ENCODE measurements at regions not wholly inside any gene's neighbourhood (a gene's known extent, or its start where the extent isn't known, plus 50 kb on each side); places are given as distances from the start of the nearest gene placed in this dataset.
"Not testable (repeated sequence)": the region's sequence is repeated elsewhere in the genome, so short reads cannot be mapped to it uniquely, and the experiment has no call there.

- no peak overlapping the region for H3K4me3 Mint-ChIP-seq
- no peak overlapping the region for H3K27ac Mint-ChIP-seq
- no peaks in the 10 kb centered on the region for H3K9me3 Mint-ChIP-seq
- peaks cover 0 to 6% of the 10 kb centered on the region in 2 donors for H3K4me1 Mint-ChIP-seq
- peaks cover 0 to 14% (median 4%) of the 10 kb centered on the region in 3 donors for H3K36me3 Mint-ChIP-seq
- DNase-seq, result no peak
- H3K27me3 Mint-ChIP-seq (ENCODE audit: low read depth in 3 of 3), result peaks cover 0 to 2% (median 0%) of the 10 kb centered on the region in 3 donors
Measured at GRCh38 chrX:102784550-102784949, 64.0 kb downstream of the GPRASP3 start.

DNA sequence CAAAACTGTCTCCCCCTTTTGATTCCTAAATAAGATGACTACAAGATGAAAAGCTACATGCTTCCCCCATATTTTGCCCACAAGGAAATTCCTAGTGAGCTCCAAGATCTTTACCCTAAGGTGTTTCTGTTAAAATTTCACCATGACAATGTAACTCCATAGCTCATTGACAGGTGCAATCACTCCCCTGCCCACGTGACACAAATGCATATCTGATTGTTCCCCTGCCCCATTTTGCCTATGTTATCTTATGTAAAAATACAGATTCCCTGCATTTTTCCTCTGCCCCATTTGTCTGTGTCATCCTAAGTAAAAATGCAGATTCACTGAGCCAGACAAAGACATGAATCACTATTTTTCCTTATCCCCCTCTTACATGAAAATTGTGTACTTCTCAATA is 66.7 kb downstream of the GPRASP3 start:
- H3K36me3 Mint-ChIP-seq, result peaks cover 0 to 11% (median 4%) of the 10 kb centered on the region in 3 donors

DNA sequence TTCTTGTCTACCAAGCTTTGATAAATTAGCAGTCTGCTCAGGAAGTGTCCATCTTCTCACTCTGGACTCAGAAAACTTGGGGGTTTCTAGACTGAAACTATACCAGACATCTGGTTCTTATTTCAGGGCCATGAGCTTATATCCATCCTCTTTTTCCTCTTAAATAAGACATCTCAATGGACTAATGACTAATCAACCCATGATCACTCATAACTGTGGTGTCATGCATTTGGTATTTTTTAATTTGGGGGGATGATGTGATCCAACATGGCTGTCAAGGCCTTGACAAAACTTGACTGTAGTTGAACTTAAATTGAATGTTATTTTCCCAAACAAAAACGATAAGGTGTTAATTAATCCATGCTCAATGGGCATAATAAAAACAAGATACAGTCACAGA is 87.8 kb downstream of the GPRASP3 start:
- H3K27ac Mint-ChIP-seq, result no peak overlapping the region
- H3K36me3 Mint-ChIP-seq, result no peaks in the 10 kb centered on the region
- peaks cover 0 to 3% (median 0%) of the 10 kb centered on the region in 6 donors for H3K9me3 Mint-ChIP-seq
- H3K4me3 Mint-ChIP-seq, result no peak overlapping the region
- no peak for DNase-seq
- H3K4me1 Mint-ChIP-seq, result no peaks in the 10 kb centered on the region
- peaks cover 0 to 2% (median 0%) of the 10 kb centered on the region in 3 donors for H3K27me3 Mint-ChIP-seq (ENCODE audit: low read depth in 3 of 3)

More for the DNA sequence above, 66.7 kb downstream of the GPRASP3 start:
- Mint-ChIP-seq H3K4me1 (peaks cover 0 to 6% of the 10 kb centered on the region in 2 donors), H3K27ac (no peak overlapping the region), H3K27me3 (ENCODE audit: low read depth in 3 of 3) (peaks cover 0 to 2% (median 0%) of the 10 kb centered on the region in 3 donors), H3K9me3 (peaks cover 0 to 4% (median 0%) of the 10 kb centered on the region in 6 donors), H3K4me3 (no peak overlapping the region)
- DNase-seq, result no peak

- H3K9me3 Mint-ChIP-seq; H3K27ac Mint-ChIP-seq; DNase-seq; H3K4me3 Mint-ChIP-seq; H3K27me3 Mint-ChIP-seq (ENCODE audit: low read depth in 3 of 3); H3K4me1 Mint-ChIP-seq: not testable (repeated sequence)
- peaks cover 5 to 23% (median 10%) of the 10 kb centered on the region in 3 donors for H3K36me3 Mint-ChIP-seq
Measured at GRCh38 chrX:102818269-102818668, 97.7 kb downstream of the GPRASP3 start.

DNA sequence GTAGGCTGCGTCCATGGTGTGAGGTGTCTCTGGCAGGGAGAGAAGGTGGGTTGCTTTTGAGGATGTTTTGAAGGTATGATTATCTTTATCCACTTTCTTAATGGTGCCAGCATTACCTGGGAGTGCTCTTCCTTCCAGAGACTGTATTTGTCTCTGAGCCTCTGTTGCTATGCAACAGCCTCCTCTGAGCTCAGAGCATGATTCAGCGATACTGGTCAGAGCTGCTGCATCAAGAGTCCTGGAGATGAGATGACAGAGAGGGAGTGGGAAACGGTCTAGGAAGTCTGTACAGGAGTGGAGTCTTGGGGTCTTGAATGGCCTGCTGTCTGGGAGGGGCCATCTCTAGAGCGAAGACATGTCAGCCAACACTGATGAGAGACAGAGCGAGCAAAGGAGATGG is 104.4 kb upstream of the RAB40AL start:
- peaks cover 0 to 5% (median 0%) of the 10 kb centered on the region in 3 donors for H3K27me3 Mint-ChIP-seq (ENCODE audit: low read depth in 3 of 3)
- H3K27ac Mint-ChIP-seq, result no peak overlapping the region
- H3K4me3 Mint-ChIP-seq, result no peak overlapping the region

DNA sequence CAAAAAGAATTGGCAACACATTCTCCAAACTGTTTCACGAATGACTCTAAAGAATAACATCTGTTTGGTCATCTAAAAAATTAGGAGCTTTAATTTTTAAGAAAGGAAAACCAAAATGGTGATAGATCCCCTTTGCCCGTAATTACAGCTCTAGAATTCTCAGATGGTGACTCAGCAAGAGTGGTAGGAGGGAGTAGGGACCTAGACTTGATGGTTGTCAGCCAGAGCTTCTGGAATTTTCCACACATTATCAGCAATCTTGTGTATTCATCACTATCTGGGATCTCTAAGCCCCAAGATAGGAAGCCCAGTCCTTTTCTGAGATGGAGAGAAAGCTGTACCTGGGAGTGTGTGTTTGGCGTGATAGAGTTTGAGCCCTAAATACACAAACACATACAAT is 103.9 kb upstream of the RAB40AL start:
- H3K36me3 Mint-ChIP-seq, result peaks cover 0 to 4% (median 3%) of the 10 kb centered on the region in 3 donors
- H3K27ac Mint-ChIP-seq, result no peak overlapping the region
- no peaks in the 10 kb centered on the region for H3K4me1 Mint-ChIP-seq
- H3K9me3 Mint-ChIP-seq, result no peaks in the 10 kb centered on the region
- H3K4me3 Mint-ChIP-seq, result no peak overlapping the region
- peaks cover 0 to 5% (median 0%) of the 10 kb centered on the region in 3 donors for H3K27me3 Mint-ChIP-seq (ENCODE audit: low read depth in 3 of 3)
- DNase-seq, result no peak

More for the DNA sequence above, 104.4 kb upstream of the RAB40AL start:
- H3K36me3 Mint-ChIP-seq, result peaks cover 0 to 4% (median 3%) of the 10 kb centered on the region in 3 donors
- H3K9me3 Mint-ChIP-seq, result no peaks in the 10 kb centered on the region
- H3K4me1 Mint-ChIP-seq, result no peaks in the 10 kb centered on the region
- DNase-seq, result no peak

- H3K9me3 Mint-ChIP-seq, result no peaks in the 10 kb centered on the region
- no peak overlapping the region for H3K27ac Mint-ChIP-seq
- no peak overlapping the region for H3K4me3 Mint-ChIP-seq
- H3K36me3 Mint-ChIP-seq, result peaks cover 0 to 4% (median 0%) of the 10 kb centered on the region in 3 donors
- H3K4me1 Mint-ChIP-seq, result no peaks in the 10 kb centered on the region
- H3K27me3 Mint-ChIP-seq (ENCODE audit: low read depth in 3 of 3), result peaks cover 0 to 5% (median 0%) of the 10 kb centered on the region in 3 donors
- DNase-seq, result no peak
Measured at GRCh38 chrX:102835504-102836146, 101.4 kb upstream of the RAB40AL start.

DNA sequence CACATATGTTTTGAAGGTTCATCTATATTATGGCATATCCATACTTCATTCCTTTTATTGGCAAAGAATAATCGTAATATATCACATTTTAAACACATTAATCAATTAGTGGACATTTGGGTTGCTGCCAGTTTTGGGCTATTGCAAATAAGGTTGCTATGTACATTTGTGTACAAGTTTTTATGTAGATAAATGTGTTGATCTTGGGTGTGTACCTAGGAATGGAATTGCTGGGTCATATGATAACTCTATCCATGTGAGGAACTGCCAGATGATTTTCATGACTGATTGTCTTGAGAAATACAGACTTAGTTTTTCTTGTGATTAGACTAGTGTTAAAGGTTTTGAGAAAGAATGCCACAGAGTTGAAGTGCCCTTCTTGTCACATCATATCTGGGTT is 99.2 kb upstream of the RAB40AL start:
- Mint-ChIP-seq H3K27me3 (ENCODE audit: low read depth in 3 of 3) (peaks cover 0 to 5% (median 0%) of the 10 kb centered on the region in 3 donors), H3K4me1 (no peaks in the 10 kb centered on the region), H3K9me3 (no peaks in the 10 kb centered on the region), H3K4me3 (no peak overlapping the region), H3K27ac (no peak overlapping the region), H3K36me3 (no peaks in the 10 kb centered on the region)
- DNase-seq, result no peak

DNA sequence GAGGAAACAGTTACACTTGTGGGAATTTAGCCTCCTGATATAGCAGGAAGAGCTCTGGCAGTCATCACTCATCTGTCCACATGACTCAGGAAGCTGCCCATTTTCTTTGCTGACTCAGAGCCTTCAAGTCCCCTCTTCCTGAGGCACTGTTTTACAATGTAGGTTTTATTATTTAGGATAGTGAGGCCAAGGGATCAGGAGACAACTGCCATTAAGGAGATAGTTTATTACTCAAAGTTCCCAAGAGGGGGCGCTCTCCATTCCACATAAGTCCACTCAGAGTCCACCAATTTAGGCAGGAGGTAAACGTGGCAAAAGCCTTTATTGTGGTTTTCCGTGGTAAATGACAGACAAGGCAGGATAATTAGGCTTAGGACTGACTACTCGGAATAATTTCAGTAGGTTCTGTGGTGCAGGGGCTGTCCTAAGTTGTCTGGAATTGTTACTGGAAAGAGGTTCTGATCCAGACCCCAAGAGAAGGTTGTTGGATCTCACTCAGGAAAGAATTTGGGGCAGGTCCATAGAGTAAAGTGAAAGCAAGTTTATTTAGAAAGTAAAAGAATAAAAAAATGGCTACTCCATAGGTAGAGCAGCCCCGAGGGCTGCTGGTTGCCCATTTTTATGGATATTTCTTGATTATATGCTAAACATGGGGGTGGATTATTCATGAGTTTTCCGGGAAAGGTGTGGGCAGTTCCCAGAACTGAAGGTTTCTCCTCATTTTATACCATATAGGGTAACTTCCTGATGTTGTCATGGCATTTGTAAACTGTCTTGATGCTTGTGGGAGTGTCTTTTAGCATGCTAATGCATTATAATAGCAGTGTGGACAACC is 96.0 kb upstream of the RAB40AL start:
- Mint-ChIP-seq H3K4me1 (no peaks in the 10 kb centered on the region), H3K9me3 (no peaks in the 10 kb centered on the region), H3K27ac (no peak overlapping the region), H3K36me3 (no peaks in the 10 kb centered on the region), H3K27me3 (ENCODE audit: low read depth in 3 of 3) (peaks cover 0 to 3% (median 0%) of the 10 kb centered on the region in 3 donors), H3K4me3 (no peak overlapping the region)
- DNase-seq, result no peak

GRCh38 chrX:102841706-102842003 is 95.4 kb upstream of the RAB40AL start:
- Mint-ChIP-seq H3K36me3 (no peaks in the 10 kb centered on the region), H3K9me3 (no peaks in the 10 kb centered on the region), H3K4me3 (no peak overlapping the region), H3K27me3 (ENCODE audit: low read depth in 3 of 3) (peaks cover 0 to 3% (median 0%) of the 10 kb centered on the region in 3 donors), H3K27ac (no peak overlapping the region), H3K4me1 (no peaks in the 10 kb centered on the region)
- DNase-seq, result no peak

GRCh38 chrX:102845020-102845419 is 92.1 kb upstream of the RAB40AL start:
- peaks cover 0 to 6% (median 0%) of the 10 kb centered on the region in 3 donors for H3K36me3 Mint-ChIP-seq
- no peak overlapping the region for H3K4me3 Mint-ChIP-seq
- H3K4me1 Mint-ChIP-seq, result no peaks in the 10 kb centered on the region
- H3K9me3 Mint-ChIP-seq, result no peaks in the 10 kb centered on the region
- no peak for DNase-seq
- no peak overlapping the region for H3K27ac Mint-ChIP-seq
- no peaks in the 10 kb centered on the region for H3K27me3 Mint-ChIP-seq (ENCODE audit: low read depth in 3 of 3)

- peaks cover 0 to 6% (median 0%) of the 10 kb centered on the region in 3 donors for H3K36me3 Mint-ChIP-seq
- H3K9me3 Mint-ChIP-seq, result no peaks in the 10 kb centered on the region
- no peaks in the 10 kb centered on the region for H3K27me3 Mint-ChIP-seq (ENCODE audit: low read depth in 3 of 3)
- no peaks in the 10 kb centered on the region for H3K4me1 Mint-ChIP-seq
- no peak overlapping the region for H3K27ac Mint-ChIP-seq
- DNase-seq, result no peak
- H3K4me3 Mint-ChIP-seq, result no peak overlapping the region
Measured at GRCh38 chrX:102846544-102847236, 90.4 kb upstream of the RAB40AL start.

DNA sequence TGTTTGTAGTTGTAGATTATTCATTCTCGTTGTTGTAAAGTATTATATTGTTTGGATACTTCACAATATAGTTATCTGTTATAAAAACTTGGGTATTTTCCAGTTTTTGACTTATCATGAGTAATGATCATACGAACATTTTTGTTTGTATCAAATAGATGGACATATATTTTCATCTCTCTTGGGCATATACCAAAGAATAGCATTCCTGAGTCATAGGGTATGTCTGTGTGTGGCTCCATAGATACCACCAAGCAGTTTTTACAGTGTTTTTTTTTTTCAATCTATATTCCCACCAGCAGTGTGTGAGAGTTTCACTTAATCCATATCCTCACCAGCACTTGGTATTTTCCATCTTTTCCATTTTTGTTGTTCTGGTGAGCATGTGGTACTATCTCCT is 89.7 kb upstream of the RAB40AL start:
- H3K4me1 Mint-ChIP-seq, result no peaks in the 10 kb centered on the region
- no peak overlapping the region for H3K27ac Mint-ChIP-seq
- DNase-seq, result no peak
- H3K4me3 Mint-ChIP-seq, result no peak overlapping the region
- H3K27me3 Mint-ChIP-seq (ENCODE audit: low read depth in 3 of 3), result no peaks in the 10 kb centered on the region
- H3K9me3 Mint-ChIP-seq, result no peaks in the 10 kb centered on the region
- H3K36me3 Mint-ChIP-seq, result peaks cover 0 to 6% (median 0%) of the 10 kb centered on the region in 3 donors

DNA sequence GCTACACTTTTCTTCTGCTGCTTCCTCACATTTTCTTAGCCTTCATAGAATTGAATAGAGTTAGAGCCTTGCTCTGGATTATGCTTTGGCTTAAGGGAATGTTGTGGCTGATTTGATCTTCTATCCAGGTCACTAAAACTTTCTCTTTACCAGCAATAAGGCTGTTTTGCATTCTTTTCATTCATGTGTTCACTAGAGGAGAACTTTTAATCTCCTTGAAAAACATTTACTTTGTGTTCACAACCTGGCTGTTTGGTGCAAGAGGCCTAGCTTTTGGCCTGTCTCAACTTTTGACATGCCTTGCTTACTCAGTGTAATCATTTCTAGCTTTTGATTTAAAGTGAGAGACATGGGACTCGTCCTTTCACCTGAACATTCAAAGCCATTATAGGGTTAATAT is 87.7 kb upstream of the RAB40AL start:
- Mint-ChIP-seq H3K4me1 (no peaks in the 10 kb centered on the region), H3K9me3 (no peaks in the 10 kb centered on the region), H3K27ac (no peak overlapping the region), H3K36me3 (peaks cover 0 to 6% (median 0%) of the 10 kb centered on the region in 3 donors), H3K27me3 (ENCODE audit: low read depth in 3 of 3) (peaks cover 0 to 5% (median 0%) of the 10 kb centered on the region in 3 donors), H3K4me3 (no peak overlapping the region)
- DNase-seq, result no peak
